ENCODE measurements at regions not wholly inside any gene's neighbourhood (a gene's known extent, or its start where the extent isn't known, plus 50 kb on each side); places are given as distances from the start of the nearest gene placed in this dataset.

DNA sequence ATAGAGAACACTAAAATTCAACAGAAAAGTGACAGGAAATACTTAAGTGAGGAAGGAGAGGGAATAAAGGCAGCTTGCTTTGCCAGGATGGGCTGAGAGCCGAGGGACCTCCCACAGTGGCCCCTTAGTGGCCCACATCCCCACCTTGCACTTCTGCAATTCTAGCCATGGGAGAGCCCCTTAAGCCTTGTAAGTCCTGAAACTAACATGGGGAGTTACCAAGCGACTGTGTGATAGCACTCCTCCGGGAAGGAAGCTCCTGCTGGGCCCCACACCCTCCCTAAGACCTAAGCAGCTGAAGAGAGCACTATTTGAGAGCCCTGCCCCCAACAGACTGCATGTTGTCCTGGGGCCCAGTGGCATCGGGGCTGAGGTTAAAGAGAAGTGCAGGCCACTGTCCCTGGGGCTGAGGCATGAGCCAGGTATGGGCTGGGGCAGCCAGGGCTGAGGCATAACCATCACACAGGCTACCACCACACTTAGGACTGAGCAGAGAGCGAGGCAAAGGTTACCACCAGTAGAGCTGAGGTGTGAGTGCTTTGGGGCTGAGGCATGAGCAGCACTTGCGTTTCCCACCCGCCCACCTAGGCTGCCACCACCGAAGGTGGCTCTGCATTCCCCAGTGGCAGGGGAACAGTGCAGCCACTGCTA lies 301.8 kb upstream of the TRPC7 start:
- no peak for TF ChIP-seq EZH2 (IDR thresholded peaks at IDR 0.05)
- no peak for TF ChIP-seq POLR2AphosphoS5 (IDR thresholded peaks at IDR 0.05; ENCODE audit: borderline replicate concordance, low read depth, low read length)

All from SK-N-MC (cell line).